ENCODE measurements at regions not wholly inside any gene's neighbourhood (a gene's known extent, or its start where the extent isn't known, plus 50 kb on each side); places are given as distances from the start of the nearest gene placed in this dataset.

- Histone ChIP-seq H3K27ac (ENCODE audit: low read length) (no peak overlapping the region), H4K20me1 (ENCODE audit: insufficient read depth) (no peaks in the 10 kb centered on the region), H3K36me3 (ENCODE audit: insufficient read depth, low read length) (no peaks in the 10 kb centered on the region), H3K9ac (ENCODE audit: low read length) (no peak overlapping the region), H3K79me2 (replicated peaks; ENCODE audit: insufficient read depth, low read length) (no peaks in the 10 kb centered on the region), H2AFZ (ENCODE audit: low read depth, low read length) (no peak overlapping the region), H3K4me3 (ENCODE audit: low read length) (no peak overlapping the region), H3F3A (ENCODE audit: insufficient read depth, low read length, poor library complexity, severe bottlenecking) (no peaks in the 10 kb centered on the region), H3K9me2 (ENCODE audit: insufficient read depth, low read length) (no peaks in the 10 kb centered on the region), H3K9me3 (ENCODE audit: low read length) (no peaks in the 10 kb centered on the region), H3K4me2 (ENCODE audit: low read length) (no peak overlapping the region), H3K27me3 (ENCODE audit: insufficient read depth, low read depth, low read length) (no peaks in the 10 kb centered on the region)
- TF ChIP-seq MXI1 (conservative IDR thresholded peaks at IDR 0.05; ENCODE audit: poor library complexity, severe bottlenecking), result no peak
- TF ChIP-seq POLR2AphosphoS5 (IDR thresholded peaks at IDR 0.05), result no peak
- TF ChIP-seq EP300 (conservative IDR thresholded peaks at IDR 0.05; ENCODE audit: poor library complexity, severe bottlenecking), result no peak
- TF ChIP-seq, protein P1, sequence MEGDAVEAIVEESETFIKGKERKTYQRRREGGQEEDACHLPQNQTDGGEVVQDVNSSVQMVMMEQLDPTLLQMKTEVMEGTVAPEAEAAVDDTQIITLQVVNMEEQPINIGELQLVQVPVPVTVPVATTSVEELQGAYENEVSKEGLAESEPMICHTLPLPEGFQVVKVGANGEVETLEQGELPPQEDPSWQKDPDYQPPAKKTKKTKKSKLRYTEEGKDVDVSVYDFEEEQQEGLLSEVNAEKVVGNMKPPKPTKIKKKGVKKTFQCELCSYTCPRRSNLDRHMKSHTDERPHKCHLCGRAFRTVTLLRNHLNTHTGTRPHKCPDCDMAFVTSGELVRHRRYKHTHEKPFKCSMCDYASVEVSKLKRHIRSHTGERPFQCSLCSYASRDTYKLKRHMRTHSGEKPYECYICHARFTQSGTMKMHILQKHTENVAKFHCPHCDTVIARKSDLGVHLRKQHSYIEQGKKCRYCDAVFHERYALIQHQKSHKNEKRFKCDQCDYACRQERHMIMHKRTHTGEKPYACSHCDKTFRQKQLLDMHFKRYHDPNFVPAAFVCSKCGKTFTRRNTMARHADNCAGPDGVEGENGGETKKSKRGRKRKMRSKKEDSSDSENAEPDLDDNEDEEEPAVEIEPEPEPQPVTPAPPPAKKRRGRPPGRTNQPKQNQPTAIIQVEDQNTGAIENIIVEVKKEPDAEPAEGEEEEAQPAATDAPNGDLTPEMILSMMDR (IDR thresholded peaks at IDR 0.05; ENCODE audit: poor library complexity, severe bottlenecking), result no peak
- no peak for TF ChIP-seq RAD21 (conservative IDR thresholded peaks at IDR 0.05)
- TF ChIP-seq TAF1 (IDR thresholded peaks at IDR 0.05; ENCODE audit: low read depth), result no peak
- no peak for TF ChIP-seq REST (IDR thresholded peaks at IDR 0.05; ENCODE audit: borderline replicate concordance)
- TF ChIP-seq EZH2 (IDR thresholded peaks at IDR 0.05; ENCODE audit: borderline replicate concordance, insufficient read depth, low read length, poor library complexity, severe bottlenecking), result no peak
- no peak for TF ChIP-seq SMC3 (conservative IDR thresholded peaks at IDR 0.05; ENCODE audit: poor library complexity)
Measured at GRCh38 chr12:3996322-3996721, 123.1 kb upstream of the PARP11 start.

GRCh38 chr12:3995306-3995705, 122.1 kb upstream of the PARP11 start:
- Histone ChIP-seq H4K20me1 (ENCODE audit: insufficient read depth) (no peaks in the 10 kb centered on the region), H3F3A (ENCODE audit: insufficient read depth, low read length, poor library complexity, severe bottlenecking) (no peaks in the 10 kb centered on the region), H3K36me3 (ENCODE audit: insufficient read depth, low read length) (no peaks in the 10 kb centered on the region), H3K79me2 (replicated peaks; ENCODE audit: insufficient read depth, low read length) (no peaks in the 10 kb centered on the region), H3K9me3 (ENCODE audit: low read length) (no peaks in the 10 kb centered on the region), H3K4me3 (ENCODE audit: low read length) (no peak overlapping the region), H3K9me2 (ENCODE audit: insufficient read depth, low read length) (no peaks in the 10 kb centered on the region), H3K27ac (ENCODE audit: low read length) (no peak overlapping the region), H3K9ac (ENCODE audit: low read length) (no peak overlapping the region), H3K4me2 (ENCODE audit: low read length) (no peak overlapping the region), H2AFZ (ENCODE audit: low read depth, low read length) (no peak overlapping the region), H3K27me3 (ENCODE audit: insufficient read depth, low read depth, low read length) (no peaks in the 10 kb centered on the region)
- no peak for TF ChIP-seq TAF1 (IDR thresholded peaks at IDR 0.05; ENCODE audit: low read depth)
- no peak for TF ChIP-seq POLR2AphosphoS5 (IDR thresholded peaks at IDR 0.05)
- TF ChIP-seq, protein P1 (IDR thresholded peaks at IDR 0.05; ENCODE audit: poor library complexity, severe bottlenecking), result no peak
- TF ChIP-seq MXI1 (conservative IDR thresholded peaks at IDR 0.05; ENCODE audit: poor library complexity, severe bottlenecking), result no peak
- TF ChIP-seq EP300 (conservative IDR thresholded peaks at IDR 0.05; ENCODE audit: poor library complexity, severe bottlenecking), result no peak
- no peak for TF ChIP-seq EZH2 (IDR thresholded peaks at IDR 0.05; ENCODE audit: borderline replicate concordance, insufficient read depth, low read length, poor library complexity, severe bottlenecking)
- TF ChIP-seq REST (IDR thresholded peaks at IDR 0.05; ENCODE audit: borderline replicate concordance), result no peak
- TF ChIP-seq RAD21 (conservative IDR thresholded peaks at IDR 0.05), result no peak
